ENCODE measurements at regions not wholly inside any gene's neighbourhood (a gene's known extent, or its start where the extent isn't known, plus 50 kb on each side); places are given as distances from the start of the nearest gene placed in this dataset.
"Not testable (repeated sequence)": the region's sequence is repeated elsewhere in the genome, so short reads cannot be mapped to it uniquely, and the experiment has no call there.

DNA sequence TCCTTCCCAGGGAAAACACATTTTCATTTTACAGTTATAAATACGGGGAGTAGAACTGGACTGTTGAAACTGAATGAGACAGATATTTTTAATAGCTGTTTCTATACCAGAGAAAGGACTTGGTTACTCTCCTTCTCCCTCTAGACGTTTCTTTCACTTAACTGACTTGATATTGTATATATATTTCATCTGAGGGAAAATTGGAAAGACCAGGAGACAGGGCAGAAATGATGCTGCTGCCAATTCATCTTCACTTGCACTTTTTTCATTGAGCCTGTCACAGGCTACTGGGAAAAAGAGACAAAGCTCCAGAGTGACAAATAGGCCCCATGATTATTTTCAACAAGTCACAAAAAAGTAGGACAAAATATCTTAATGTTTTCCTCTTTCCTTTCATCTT is 636.0 kb upstream of the TPK1 start:
- Histone ChIP-seq H3K9me3 (peaks cover 6% of the 10 kb centered on the region), H3K27me3 (ENCODE audit: insufficient read depth in 3 of 3, low read length in 2 of 3) (no peaks in the 10 kb centered on the region), H3K4me3 (no peak overlapping the region), H3K27ac (no peak overlapping the region), H3K4me1 (no peaks in the 10 kb centered on the region), H3K36me3 (ENCODE audit: insufficient read depth in 1 of 2, low read depth in 1 of 2) (no peaks in the 10 kb centered on the region)
- no peak for DNase-seq
- no peak for ATAC-seq
- intact Hi-C loops (cut with DNase I), result no loop called here
- WGBS, 3 donors, result 36 to 41% (median 37%) methylated on average over 2 of the region's 2 CpGs
- TF ChIP-seq, protein P1, sequence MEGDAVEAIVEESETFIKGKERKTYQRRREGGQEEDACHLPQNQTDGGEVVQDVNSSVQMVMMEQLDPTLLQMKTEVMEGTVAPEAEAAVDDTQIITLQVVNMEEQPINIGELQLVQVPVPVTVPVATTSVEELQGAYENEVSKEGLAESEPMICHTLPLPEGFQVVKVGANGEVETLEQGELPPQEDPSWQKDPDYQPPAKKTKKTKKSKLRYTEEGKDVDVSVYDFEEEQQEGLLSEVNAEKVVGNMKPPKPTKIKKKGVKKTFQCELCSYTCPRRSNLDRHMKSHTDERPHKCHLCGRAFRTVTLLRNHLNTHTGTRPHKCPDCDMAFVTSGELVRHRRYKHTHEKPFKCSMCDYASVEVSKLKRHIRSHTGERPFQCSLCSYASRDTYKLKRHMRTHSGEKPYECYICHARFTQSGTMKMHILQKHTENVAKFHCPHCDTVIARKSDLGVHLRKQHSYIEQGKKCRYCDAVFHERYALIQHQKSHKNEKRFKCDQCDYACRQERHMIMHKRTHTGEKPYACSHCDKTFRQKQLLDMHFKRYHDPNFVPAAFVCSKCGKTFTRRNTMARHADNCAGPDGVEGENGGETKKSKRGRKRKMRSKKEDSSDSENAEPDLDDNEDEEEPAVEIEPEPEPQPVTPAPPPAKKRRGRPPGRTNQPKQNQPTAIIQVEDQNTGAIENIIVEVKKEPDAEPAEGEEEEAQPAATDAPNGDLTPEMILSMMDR (IDR thresholded peaks at IDR 0.05), result no peak

- H3K27ac ChIP-seq, result no peak overlapping the region
- H3K36me3 ChIP-seq (ENCODE audit: insufficient read depth in 1 of 2, low read depth in 1 of 2), result no peaks in the 10 kb centered on the region
- DNase-seq, result no peak
- ATAC-seq, result no peak
- 68 to 74% (median 71%) methylated on average over 1 of the region's 1 CpG for WGBS, 3 donors
- no peaks in the 10 kb centered on the region for H3K4me1 ChIP-seq
- intact Hi-C loops (cut with DNase I), result no loop called here
- peaks cover 9% of the 10 kb centered on the region for H3K9me3 ChIP-seq
- no peak overlapping the region for H3K4me3 ChIP-seq
- no peaks in the 10 kb centered on the region for H3K27me3 ChIP-seq (ENCODE audit: insufficient read depth in 3 of 3, low read length in 2 of 3)
- TF ChIP-seq, protein P1 (IDR thresholded peaks at IDR 0.05), result no peak
These were observed 628.4 kb upstream of the TPK1 start for GRCh38 chr7:145464287-145464686.

GRCh38 chr7:145462463-145462862 is 626.6 kb upstream of the TPK1 start:
- Histone ChIP-seq H3K27me3 (ENCODE audit: insufficient read depth in 3 of 3, low read length in 2 of 3) (no peaks in the 10 kb centered on the region), H3K4me3 (no peak overlapping the region), H3K4me1 (no peaks in the 10 kb centered on the region), H3K27ac (no peak overlapping the region), H3K36me3 (ENCODE audit: insufficient read depth in 1 of 2, low read depth in 1 of 2) (no peaks in the 10 kb centered on the region), H3K9me3 (peaks cover 6% of the 10 kb centered on the region)
- TF ChIP-seq, protein P1 (IDR thresholded peaks at IDR 0.05), result no peak
- intact Hi-C loops (cut with DNase I), result no loop called here
- ATAC-seq (no peak), DNase-seq (no peak)
- 72 to 79% (median 75%) methylated on average over 4 of the region's 4 CpGs for WGBS, 3 donors

DNA sequence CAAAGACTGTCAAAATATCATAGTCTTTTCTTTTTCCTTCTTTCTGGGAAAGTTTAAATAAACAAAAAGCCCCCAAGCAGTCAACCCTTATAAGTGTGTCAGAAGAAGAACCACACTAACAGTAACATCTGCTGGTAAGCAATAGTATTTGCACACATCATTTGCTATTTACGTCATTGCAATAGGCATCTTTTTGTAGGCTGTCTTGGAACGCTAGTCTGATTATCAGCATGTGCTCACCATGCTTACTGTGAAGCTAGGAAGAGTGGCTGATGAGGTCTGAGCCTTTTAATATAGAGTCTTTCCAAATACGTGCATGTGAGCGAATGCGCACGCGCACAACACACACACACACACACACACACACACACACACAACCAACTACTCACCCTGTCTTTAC is 599.0 kb upstream of the TPK1 start:
- intact Hi-C loops (cut with DNase I), result no loop called here
- no peak overlapping the region for H3K27ac ChIP-seq
- H3K9me3 ChIP-seq, result peaks cover 4% of the 10 kb centered on the region
- no peak overlapping the region for H3K4me3 ChIP-seq
- H3K36me3 ChIP-seq (ENCODE audit: insufficient read depth in 1 of 2, low read depth in 1 of 2), result no peaks in the 10 kb centered on the region
- WGBS, 3 donors, result 86 to 90% (median 90%) methylated on average over 7 of the region's 7 CpGs
- no peaks in the 10 kb centered on the region for H3K4me1 ChIP-seq
- no peaks in the 10 kb centered on the region for H3K27me3 ChIP-seq (ENCODE audit: insufficient read depth in 3 of 3, low read length in 2 of 3)
- DNase-seq (no peak), ATAC-seq (no peak)
- TF ChIP-seq, protein P1 (IDR thresholded peaks at IDR 0.05), result no peak

GRCh38 chr7:145431834-145432233 is 596.0 kb upstream of the TPK1 start:
- H3K36me3 ChIP-seq (ENCODE audit: insufficient read depth in 1 of 2, low read depth in 1 of 2), result no peaks in the 10 kb centered on the region
- 81 to 86% (median 85%) methylated on average over 1 of the region's 1 CpG for WGBS, 3 donors
- no peaks in the 10 kb centered on the region for H3K27me3 ChIP-seq (ENCODE audit: insufficient read depth in 3 of 3, low read length in 2 of 3)
- TF ChIP-seq, protein P1 (IDR thresholded peaks at IDR 0.05), result no peak
- intact Hi-C loops (cut with DNase I), result no loop called here
- H3K4me1 ChIP-seq, result no peaks in the 10 kb centered on the region
- no peak for DNase-seq
- peaks cover 4% of the 10 kb centered on the region for H3K9me3 ChIP-seq
- no peak overlapping the region for H3K4me3 ChIP-seq
- no peak overlapping the region for H3K27ac ChIP-seq
- no peak for ATAC-seq

DNA sequence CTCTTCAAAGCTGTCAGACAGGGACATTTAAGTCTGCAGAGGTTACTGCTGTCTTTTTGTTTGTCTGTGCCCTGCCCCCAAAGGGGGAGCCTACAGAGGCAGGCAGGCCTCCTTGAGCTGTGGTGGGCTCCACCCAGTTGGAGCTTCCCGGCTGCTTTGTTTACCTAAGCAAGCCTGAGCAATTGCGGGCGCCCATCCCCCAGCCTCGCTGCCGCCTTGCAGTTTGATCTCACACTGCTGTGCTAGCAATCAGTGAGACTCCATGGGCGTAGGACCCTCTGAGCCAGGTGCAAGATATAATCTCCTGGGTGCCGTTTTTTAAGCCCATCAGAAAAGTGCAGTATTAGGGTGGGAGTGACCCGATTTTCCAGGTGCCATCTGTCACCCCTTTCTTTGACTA is 582.6 kb upstream of the TPK1 start:
- H3K27ac ChIP-seq; H3K9me3 ChIP-seq; H3K4me1 ChIP-seq; H3K27me3 ChIP-seq (ENCODE audit: insufficient read depth in 3 of 3, low read length in 2 of 3); intact Hi-C loops (cut with DNase I); ATAC-seq; H3K36me3 ChIP-seq (ENCODE audit: insufficient read depth in 1 of 2, low read depth in 1 of 2); DNase-seq; H3K4me3 ChIP-seq: not testable (repeated sequence)
- WGBS, 3 donors, result 87 to 90% (median 88%) methylated on average over 8 of the region's 8 CpGs
